Embryonic facial prominence (tissue), 1 donor: ENCODE measurements at regions not wholly inside any gene's neighbourhood (a gene's known extent, or its start where the extent isn't known, plus 50 kb on each side); places are given as distances from the start of the nearest gene placed in this dataset.

ENCODE experiments used
- DNase-seq: peaks from one replicate; pipeline ENCODE4 v3.0.0-alpha.2; 2016; ENCODE audit errors: extremely low spot score

GRCh38 chrX:39667736-39668482, 429.8 kb downstream of the BCOR start:
- no peak for DNase-seq

GRCh38 chrX:39669668-39670067, 428.1 kb downstream of the BCOR start:
- no peak for DNase-seq

GRCh38 chrX:39670281-39670680, 427.5 kb downstream of the BCOR start:
- DNase-seq: no peak

GRCh38 chrX:39672405-39672804, 425.4 kb downstream of the BCOR start:
- no peak for DNase-seq

GRCh38 chrX:39674490-39675161, 423.1 kb downstream of the BCOR start:
- DNase-seq: no peak

DNA sequence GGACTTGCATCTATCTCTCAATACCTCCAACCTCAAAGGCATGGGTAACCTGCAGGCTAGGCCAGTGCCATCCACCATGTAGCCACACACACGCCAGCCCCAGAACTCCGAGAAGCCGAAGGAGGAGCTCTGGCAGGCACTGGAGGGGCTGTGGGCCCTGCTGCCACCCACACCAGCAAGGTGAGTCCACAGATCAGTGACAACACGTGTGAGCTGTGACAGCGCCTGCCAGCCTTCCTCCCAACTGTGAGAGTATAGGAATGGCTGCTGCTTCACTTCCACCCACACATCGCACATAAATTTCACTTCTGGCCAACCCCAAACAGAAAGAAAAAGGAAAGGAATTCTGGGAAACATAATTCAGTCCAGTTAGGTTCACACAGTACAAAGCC, 422.6 kb downstream of the BCOR start:
- no peak for DNase-seq

GRCh38 chrX:39675619-39676018, 422.1 kb downstream of the BCOR start:
- no peak for DNase-seq

GRCh38 chrX:39676434-39676833, 421.3 kb downstream of the BCOR start:
- no peak for DNase-seq

DNA sequence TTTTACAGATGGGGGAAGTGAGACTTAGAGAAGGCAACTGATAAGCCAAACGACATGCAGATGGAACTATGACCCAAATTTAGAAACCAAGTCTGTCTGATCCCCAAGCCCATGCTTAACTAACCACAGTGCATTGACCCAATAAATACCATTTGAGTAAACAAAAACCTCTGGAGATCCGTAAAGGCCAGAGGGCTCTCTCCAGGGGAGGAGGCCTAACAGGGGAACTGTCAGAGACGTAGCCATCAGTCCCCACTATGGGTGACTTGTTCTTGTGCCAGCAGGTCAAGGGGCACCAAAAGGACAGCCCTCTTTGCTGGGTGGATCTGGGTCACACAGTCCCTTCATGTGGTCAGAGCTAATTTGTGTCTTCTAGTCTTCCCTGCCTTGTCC, 420.2 kb downstream of the BCOR start:
- DNase-seq: no peak

GRCh38 chrX:39677978-39678791, 419.6 kb downstream of the BCOR start:
- DNase-seq: no peak

DNA sequence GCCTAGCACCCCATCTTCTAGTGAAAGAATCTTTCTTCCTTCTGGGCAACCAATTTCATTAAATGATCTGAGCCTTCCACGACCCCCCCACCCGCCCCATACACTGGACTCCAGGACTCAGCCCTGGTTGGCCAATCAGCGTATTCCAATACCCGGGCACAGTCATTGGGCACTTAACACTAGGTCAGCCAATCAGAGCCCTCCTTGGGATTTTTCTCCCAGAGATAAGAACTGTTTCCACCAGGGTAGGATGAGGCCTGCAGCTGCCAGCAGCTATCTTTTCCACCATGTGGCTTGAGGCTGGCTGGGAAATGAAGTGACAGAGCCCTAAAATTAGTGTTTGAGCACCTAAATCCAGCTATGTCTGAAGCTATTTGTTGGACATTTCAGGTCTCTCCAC, 418.8 kb downstream of the BCOR start:
- no peak for DNase-seq

- DNase-seq: no peak
Measured at GRCh38 chrX:39679497-39680157, 418.1 kb downstream of the BCOR start.

GRCh38 chrX:39681885-39682284, 415.9 kb downstream of the BCOR start:
- no peak for DNase-seq

GRCh38 chrX:39682778-39683177, 415.0 kb downstream of the BCOR start:
- DNase-seq: no peak

DNA sequence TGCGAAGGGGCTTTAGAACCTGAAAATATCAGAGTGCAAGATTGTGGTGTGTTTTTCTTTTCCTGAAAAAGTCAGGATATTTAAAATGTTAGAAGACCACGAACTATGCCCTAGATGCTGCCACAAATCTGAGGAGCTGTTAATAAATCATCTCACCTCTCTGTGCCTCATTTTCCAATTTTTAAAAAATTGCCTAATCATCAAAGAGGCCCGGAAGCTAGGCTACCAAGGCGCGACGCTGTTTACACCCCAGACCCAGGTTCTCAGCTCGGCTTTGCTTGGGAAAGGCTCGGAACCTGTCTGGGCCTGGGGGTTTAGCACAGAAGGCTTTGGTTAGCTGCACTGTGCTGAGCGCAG, 409.6 kb downstream of the BCOR start:
- no peak for DNase-seq

- DNase-seq: no peak
Measured at GRCh38 chrX:39688576-39689375, 409.0 kb downstream of the BCOR start.

GRCh38 chrX:39689376-39690104, 408.2 kb downstream of the BCOR start:
- DNase-seq: no peak

GRCh38 chrX:39690541-39691415, 407.0 kb downstream of the BCOR start:
- DNase-seq: no peak

DNA sequence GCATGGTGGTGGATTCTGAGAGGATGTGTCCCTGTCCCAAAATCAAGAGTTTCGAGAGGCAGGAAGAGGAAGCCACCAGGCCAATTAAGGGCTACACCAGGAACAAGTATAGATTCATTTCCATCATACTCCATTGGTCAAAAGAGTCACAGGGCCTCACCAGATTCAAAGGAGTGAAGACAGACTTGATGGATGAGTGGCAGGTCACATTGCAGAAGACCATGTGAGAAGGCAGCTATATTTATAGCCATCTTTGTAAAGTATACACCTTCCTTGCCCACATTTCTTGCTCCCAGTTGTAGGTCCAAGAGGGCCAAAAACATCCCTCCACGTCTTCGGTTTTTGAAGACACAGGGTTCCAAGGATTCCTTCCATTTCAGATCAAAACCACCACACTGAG, 406.0 kb downstream of the BCOR start:
- no peak for DNase-seq

GRCh38 chrX:39692796-39693195, 405.0 kb downstream of the BCOR start:
- no peak for DNase-seq
